Frontal cortex (tissue), 3 donors: ENCODE measurements at regions not wholly inside any gene's neighbourhood (a gene's known extent, or its start where the extent isn't known, plus 50 kb on each side); places are given as distances from the start of the nearest gene placed in this dataset.

Source experiments
- DNase-seq, 2 donors: peaks; one replicate each; pipeline ENCODE4 v3.0.0; 2012; ENCODE audit warnings: low spot score in 2 of 2
- FAIRE-seq: peaks from 2 replicates; lab custom pipeline; 2012; peaks lifted over from hg19 to GRCh38; lab: Jason Lieb, UNC
- donor health status: control.
- donor health status: control.
- donor health status: control.

DNA sequence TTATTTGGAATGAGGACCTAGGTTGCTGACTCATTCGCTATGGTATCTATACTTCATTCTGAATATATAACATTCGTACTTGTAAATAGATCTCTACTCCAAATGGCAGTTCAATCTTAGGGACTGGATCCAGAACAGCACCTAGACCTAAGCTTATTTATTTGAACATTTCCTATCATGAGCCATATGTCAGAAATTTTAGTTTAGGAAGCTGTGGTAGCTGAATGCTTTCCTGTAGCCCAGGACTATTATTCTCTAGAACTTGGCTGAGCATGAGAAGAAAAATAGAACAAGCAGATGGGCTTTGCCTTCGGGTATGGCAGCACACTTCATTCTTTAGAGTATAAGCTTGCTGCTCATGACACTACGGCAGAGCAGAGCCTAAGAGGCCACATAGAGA, 1114.4 kb upstream of the B3GALT2 start:
- FAIRE-seq = no peak

DNA sequence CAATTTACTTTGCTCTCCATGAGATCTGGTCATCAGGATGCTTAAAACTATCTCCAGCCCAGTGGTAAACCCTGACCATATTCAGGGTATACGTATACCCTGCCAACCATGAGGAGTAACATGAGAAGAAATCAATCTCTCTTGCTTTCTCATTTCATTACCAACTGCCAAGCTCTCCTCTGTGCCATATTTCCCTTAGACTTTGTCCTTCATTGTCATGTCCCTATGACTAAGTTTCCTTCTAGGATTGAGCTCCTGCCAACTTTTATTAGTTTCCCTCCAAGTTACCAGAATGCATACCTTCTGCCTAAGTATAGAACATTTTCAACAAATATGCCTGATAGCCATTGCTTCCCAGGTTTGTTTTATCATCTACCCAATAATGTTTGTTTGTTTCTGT, 1113.9 kb upstream of the B3GALT2 start:
- FAIRE-seq = no peak

More for the DNA sequence above, 1114.4 kb upstream of the B3GALT2 start:
- no peak for DNase-seq

DNA sequence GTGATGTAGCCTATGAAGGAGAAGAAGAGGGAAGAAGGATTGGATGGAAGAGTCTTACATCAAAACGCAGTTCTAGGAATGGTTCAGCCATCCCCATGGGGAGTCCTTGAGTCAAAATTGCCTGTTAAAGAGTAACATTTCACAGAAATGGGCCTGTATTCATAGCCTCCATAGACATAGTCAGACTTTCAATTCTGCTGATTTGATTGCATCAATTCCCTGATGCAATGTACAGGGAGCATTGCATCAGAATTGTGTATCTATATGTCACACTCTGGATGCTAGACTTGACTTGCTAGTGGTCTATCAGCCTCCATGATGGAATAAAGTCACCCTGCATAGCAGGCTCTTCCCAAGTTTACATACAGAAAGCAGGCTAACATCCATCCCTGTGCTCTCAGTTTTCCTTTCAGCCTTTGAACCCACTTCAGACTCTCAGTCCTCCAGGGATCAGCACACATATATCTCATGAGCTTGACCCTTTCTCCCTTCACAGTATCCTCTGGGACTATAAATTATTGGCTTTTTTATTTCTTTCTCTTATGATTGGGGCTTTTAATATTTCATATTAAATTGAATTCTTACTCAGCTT, 1111.7 kb upstream of the B3GALT2 start:
- FAIRE-seq (no peak), DNase-seq (no peak)

More for the DNA sequence above, 1113.9 kb upstream of the B3GALT2 start:
- DNase-seq = no peak

- DNase-seq (no peak), FAIRE-seq (no peak)
Measured at GRCh38 chr1:194297094-194297493, 1110.7 kb upstream of the B3GALT2 start.

DNA sequence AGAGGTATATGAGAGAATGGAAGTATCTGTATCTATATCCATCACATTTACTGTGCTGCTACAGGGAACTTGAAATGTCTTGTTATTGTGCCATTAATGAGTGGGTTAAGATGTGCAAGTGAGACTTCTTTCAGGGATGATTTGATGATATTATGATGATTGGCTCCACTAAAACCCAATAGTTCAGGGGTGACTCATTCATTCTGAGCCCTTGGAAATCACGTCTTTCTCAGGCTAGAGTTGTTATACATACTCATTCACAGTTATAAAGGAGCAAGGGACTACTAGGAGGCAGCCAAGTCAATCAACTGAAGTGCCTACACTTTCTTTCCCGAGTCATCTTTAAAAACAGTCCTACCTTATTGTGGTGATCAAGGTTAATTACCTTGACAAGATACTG, 1109.8 kb upstream of the B3GALT2 start:
- FAIRE-seq = no peak

GRCh38 chr1:194295685-194296084, 1109.3 kb upstream of the B3GALT2 start:
- DNase-seq = no peak

More for the DNA sequence above, 1109.8 kb upstream of the B3GALT2 start:
- no peak for DNase-seq

DNA sequence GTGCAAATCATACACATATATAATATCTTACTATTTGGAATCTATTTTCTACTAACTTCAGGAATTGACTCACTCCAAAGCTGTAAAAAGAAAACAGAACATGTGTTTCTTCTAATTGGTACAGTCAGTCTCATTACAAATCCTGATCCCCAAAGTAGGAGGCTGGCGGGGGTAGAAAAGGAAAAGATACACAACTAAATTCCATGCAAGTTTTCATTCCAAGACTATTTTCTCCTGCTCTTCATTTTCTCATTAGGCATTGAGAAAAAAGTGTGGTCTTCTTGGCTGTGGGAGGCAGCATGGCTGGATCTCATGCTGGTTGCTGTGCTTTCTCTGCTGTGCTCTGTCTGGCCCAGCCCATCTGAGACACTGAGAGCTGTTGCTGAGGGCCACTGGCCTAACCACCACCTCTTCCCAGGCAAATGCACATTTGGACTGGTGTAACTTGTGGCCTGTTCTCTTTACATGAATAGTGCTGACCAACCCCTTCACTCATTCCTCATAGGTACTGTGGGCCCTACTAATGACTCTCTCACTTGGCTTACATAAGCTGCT, 1107.5 kb upstream of the B3GALT2 start:
- FAIRE-seq (no peak), DNase-seq (no peak)

More at GRCh38 chr1:194295685-194296084, 1109.3 kb upstream of the B3GALT2 start:
- no peak for FAIRE-seq

DNA sequence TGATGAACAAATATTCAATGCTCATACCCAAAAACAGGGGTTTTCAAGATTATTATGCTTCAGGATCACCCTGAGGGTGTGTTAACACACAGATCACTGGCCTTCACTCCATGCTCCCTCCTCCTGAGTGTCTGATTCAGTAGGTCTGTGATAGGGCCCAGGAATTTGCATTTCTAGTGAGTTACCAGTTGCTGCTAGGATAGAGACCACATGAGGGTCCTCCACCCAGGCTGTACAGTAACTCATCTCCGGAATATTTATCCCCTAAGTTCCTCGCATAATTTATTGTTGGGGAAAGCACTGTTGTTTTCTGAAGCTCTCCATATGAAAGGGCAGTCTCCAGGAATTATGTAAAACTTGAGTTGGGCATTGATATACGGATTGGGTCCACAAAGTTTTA, 1106.6 kb upstream of the B3GALT2 start:
- FAIRE-seq (no peak), DNase-seq (no peak)

DNA sequence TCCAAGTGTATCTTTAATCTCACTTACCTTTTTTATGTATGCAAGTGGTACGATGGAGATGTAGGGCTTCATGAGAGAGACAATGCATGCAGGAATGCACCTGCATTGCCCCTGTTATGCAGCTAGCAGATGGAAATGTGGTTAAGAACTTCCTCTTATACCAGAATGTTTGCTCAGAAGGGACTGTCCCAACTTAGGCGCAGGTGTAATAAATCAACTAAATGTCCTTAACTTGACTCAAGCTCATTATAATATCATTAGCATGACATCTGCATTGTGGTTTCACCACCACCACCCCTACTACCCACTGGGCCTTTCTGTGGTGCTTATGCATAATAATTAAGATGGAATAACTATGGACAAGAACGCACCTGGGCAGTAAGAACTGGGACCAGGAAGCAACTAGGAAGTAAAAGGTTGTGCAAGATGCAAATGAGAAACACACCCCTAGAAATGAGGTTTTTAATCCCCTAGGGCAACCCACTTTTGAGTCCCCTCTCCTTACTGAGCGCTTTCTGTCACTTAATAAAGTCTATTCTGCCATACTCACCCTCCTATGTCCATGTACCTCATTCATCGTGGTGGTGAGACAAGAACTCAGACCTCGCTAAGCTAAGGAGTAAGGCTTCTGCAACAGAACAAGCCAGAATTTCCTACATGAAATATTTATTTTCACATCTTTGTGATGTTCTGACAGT, 1103.3 kb upstream of the B3GALT2 start:
- FAIRE-seq (no peak), DNase-seq (no peak)

- no peak for FAIRE-seq
- DNase-seq = no peak
Measured at GRCh38 chr1:194288238-194288637, 1101.8 kb upstream of the B3GALT2 start.

- no peak for FAIRE-seq
- no peak for DNase-seq
Measured at GRCh38 chr1:194281376-194281775, 1095.0 kb upstream of the B3GALT2 start.

DNA sequence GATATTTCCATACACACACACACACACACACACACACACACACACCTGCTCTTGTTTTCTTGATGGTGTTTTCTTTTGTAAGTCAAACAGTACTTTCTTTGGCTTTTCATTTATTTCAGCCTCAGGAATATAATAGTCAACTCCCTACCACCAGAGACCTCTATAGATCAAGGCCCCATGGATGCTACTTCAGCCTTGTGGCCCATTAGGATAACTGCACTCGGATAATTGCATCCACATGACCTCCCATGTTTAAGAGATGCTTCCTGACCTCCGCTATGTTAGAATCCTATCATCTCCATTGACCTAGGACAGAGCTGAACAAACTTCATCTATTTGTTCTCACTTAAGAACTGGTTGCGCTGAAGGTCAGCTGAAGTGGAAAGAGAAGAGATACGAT, 1094.0 kb upstream of the B3GALT2 start:
- DNase-seq (no peak), FAIRE-seq (no peak)

DNA sequence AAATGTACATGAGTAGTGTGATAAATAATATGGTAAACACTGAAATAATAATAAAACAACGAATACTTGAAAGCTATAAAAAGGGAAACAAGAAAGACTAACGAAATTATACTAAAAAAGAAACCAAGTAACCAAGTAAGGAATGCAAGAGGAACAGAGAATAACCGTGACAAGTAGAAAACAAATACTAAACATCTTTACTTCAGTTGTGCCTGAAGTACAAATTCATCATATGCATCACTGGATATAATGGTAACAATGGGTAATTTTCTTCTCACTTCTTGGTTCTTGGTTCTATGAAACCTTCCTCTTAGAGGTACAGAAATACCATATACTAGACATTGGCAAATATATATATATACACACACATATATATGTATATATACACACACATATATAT, 1093.6 kb upstream of the B3GALT2 start:
- peak; percentile 10 for FAIRE-seq

GRCh38 chr1:194277927-194278326, 1091.5 kb upstream of the B3GALT2 start:
- FAIRE-seq = no peak
- no peak for DNase-seq

More for the DNA sequence above, 1093.6 kb upstream of the B3GALT2 start:
- no peak for DNase-seq

GRCh38 chr1:194273660-194274059, 1087.2 kb upstream of the B3GALT2 start:
- FAIRE-seq (no peak), DNase-seq (no peak)

DNA sequence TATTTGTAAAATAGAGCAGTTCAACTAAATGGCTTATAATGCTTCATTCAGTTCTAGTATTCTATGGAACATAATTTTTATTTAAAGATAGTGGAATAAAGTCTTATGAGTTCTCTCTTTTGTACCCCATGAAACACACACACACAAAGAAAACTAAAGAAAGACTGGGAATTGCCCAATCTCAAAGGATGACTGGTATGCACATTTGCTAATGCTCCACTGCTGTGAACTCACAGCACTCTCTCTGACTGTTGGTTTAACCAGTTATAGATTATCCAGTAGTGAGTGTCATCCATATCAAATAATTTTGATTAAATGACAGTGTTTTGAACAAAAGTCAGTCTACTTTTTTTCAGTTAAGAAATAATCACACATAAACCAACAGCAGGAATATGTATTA, 1082.4 kb upstream of the B3GALT2 start:
- DNase-seq (no peak), FAIRE-seq (no peak)

GRCh38 chr1:194267021-194267420, 1080.6 kb upstream of the B3GALT2 start:
- DNase-seq (no peak), FAIRE-seq (no peak)

DNA sequence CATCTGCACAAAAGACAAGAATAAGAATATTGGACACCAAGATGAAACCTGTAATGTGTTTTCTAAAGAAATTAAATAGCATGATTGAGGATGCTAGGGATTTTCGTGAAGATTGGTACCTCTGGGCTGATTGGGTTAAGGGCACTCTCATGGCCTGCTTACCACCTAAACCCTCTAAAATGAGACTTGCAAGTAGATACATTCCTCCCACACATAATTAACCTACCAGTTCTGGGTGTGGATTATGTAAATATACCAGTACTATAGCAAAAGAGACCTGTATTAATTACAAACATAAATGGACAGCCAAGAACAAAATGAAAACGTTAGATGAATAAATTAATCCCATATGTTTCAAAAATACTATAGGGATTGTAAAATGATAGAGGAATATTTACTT, 1069.6 kb upstream of the B3GALT2 start:
- no peak for FAIRE-seq
- no peak for DNase-seq

DNA sequence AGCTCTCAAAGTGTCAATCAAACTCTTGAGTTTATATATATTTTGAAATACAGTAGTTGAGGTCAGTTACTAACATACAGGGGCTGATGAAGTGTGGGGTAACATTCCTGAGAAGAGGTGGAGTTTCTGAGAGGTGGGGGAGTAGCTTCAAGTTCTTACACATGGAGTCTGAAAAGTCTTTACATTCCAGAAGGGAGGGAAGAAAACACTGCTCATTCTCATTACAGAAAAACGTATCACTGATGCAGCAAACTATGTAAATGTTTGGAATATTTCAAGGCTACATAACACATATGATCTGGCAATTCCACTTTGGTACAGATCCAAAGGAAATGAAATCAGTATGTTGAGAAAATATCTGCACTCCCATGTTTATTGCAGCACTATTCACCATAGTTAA, 1065.8 kb upstream of the B3GALT2 start:
- no peak for DNase-seq
- no peak for FAIRE-seq

- FAIRE-seq (no peak), DNase-seq (no peak)
Measured at GRCh38 chr1:194241215-194241614, 1054.8 kb upstream of the B3GALT2 start.

DNA sequence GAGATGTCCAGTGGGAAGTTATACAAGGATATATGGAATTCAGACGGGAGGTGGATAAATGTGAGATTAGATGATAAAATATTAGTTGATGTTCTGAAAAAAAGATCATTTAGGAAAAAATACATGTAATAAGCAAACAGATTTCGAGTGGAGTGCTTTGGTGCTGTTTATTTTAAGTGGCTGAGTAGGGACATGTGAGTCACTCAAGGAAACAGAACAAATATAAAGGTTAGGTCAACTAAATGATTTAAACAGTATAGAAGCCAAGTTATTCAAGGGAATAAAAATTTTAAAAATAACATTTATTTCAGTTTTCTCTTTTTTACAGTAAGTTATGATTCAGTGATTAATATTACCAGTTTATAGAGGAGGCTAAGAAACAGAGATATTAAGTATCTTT, 1046.7 kb upstream of the B3GALT2 start:
- no peak for FAIRE-seq
- DNase-seq = no peak
